ENCODE measurements at regions not wholly inside any gene's neighbourhood (a gene's known extent, or its start where the extent isn't known, plus 50 kb on each side); places are given as distances from the start of the nearest gene placed in this dataset.

DNA sequence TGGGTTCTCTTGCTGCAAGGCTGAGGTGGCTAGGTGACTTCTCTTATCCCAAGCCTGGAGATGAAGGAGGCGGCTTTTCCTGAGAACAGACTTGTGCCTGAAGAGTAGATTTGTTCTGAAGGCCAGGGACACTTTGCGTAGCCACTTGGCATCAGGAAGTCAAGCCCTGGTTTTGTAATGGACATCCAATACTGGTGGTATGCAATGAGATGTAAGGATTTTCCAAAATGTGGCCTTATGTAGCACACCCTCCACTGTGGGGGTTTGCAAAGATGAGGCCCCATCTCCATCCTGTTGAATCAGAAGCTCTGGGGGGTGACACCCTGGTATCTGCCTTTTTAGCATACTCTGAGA lies 124.5 kb upstream of the IPO9 start (continued):
- no peak for TF ChIP-seq TCF12 (IDR thresholded peaks at IDR 0.05; ENCODE audit: low read depth, low read length)
- TF ChIP-seq, protein P1, sequence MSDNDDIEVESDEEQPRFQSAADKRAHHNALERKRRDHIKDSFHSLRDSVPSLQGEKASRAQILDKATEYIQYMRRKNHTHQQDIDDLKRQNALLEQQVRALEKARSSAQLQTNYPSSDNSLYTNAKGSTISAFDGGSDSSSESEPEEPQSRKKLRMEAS (IDR thresholded peaks at IDR 0.05): no peak

Data from H1 (cell line).